GOT3 (cell line): ENCODE measurements at regions not wholly inside any gene's neighbourhood (a gene's known extent, or its start where the extent isn't known, plus 50 kb on each side); places are given as distances from the start of the nearest gene placed in this dataset.

ENCODE experiments used
- DNase-seq: peaks from one replicate; lab custom pipeline; 2025; ENCODE audit warnings: mixed read lengths; lab: John Stamatoyannopoulos, UW

DNA sequence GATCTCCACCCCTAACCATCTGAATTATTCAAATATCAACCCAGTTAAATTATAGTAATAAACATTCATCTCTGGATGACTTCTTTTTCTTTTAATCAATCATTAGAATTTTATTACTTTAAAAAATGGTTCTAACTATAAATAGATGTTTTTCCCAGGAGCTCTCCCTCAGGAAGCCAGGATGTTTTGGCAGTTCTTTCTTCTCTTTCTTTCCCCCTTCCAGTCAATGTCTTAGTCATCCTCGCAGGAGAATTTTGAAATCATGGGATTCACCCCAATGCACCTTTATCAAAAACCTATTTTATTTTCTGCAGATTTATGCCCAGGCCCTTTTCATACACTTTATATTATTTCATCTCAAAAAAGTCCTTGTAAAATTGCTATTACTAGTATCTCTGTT is 711.6 kb downstream of the CDH11 start:
- DNase-seq: no peak

DNA sequence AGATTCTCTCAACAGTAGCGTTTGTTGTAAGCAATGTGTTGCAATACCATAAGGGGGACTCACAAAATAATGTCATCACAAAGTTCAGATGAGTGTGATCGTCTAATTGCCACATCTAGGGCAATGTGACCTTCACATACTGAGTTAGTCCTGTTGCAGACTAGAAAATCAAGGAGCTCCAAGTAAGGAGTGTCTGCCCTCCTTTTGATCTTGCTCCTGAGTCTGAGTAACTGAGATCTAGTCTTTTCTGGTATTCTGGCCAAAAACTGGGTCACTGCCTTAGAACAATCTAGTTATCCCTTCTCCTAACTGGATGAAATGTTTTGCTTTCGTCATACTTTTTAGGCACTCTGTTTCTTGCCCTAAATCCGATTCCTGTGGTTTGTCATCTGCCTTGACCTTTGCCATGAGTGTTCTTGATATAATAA is 712.1 kb downstream of the CDH11 start:
- no peak for DNase-seq

DNA sequence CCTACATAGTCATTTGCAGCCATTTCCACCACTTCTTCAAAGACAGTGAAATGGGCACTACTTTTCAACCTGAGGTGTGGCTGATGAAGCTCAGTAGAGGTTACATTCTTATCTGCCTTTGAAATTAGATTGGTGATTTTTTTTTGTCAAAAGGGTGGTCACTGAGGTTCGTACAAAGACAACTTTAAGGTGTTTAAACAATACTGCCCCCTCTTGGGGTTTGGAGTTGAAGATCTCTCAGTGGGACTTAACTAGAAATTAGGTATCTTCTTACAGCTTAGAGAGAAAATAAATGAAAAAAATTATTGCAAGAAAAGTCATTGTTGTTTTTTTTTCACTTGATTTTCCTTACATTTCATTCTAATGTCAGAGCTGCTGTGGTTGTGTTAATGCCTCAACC is 713.2 kb downstream of the CDH11 start:
- DNase-seq: no peak

DNA sequence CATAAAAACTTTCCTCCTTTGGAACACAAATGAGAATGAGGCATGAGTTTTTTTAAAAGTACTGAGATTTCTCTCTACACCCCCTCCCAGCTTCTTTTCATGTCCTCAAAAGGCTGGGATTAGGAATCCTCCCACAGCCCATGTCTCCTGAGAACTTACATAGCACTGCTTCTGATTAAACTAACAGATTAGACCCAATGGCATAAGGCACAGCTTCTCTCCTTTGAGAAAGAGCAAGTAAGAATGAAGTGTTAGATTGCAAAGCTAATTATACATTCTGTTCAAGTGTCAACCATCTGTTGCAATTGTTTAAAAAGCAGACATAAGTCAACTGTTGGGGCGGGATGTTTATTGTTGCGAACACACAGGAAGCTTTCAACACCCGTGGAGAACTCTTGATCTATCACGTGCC is 715.1 kb downstream of the CDH11 start:
- no peak for DNase-seq

DNA sequence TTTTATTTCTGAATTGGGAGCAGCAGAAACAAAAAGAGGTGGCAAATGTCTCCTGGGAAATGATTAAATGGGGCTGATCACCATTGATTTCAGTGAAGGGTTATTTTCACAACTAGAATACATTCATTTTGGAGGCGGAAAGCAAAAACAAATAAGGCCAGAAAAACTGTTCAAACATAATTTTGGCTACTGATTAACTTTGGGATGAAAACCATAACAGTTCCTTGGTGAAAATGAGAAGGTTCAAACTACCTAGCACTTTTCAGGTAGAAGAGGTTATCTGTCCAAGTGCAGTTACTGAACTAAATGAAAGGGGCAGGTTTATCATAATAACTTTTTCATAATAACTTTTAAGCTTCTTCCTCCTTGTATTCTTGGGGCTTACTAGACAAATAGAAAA is 718.5 kb downstream of the CDH11 start:
- no peak for DNase-seq

DNA sequence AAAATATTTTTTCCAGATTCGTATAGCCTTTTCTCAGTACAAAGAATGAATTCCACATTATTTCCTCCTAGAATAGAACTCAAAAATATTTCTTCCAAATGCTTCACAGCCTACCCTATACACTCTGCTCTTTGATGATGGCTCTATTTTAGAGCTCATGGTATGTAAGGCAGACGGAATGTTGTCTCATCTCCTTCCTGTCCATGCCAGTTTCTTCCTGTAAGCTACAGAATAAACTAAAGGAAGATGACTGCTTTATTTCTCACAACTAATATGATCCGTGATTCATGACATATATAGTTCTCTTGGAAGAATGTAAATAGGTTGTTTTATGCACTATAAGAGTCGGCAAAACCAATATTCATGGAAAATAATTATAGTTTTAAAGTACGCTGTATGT is 723.1 kb downstream of the CDH11 start:
- DNase-seq: no peak

DNA sequence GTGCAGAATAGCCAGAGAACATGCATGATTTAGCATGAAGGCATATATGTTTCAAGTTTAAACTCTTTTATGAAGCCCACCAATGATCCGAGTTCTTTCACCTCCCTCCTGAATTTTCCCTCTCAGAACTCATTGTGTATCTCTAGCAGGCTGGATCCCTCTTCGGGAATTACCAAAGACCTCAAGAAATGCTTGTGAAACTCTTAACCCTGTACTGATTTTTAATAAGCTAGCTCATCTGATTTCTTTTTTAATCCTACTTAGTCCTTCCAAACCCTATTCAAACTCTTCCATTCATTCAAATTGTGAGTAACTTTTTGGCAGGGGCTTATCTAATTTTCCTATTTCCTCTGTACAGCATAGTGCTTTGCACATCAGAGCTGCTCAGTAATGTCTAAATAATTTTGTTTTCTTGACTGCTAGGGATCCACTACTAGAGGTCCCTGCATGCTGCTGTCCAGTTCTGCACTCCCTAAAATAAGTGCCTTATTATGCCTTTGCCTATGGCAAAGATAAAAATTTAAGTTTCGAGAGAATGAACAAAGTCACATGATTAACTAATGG is 723.8 kb downstream of the CDH11 start:
- DNase-seq: no peak

DNA sequence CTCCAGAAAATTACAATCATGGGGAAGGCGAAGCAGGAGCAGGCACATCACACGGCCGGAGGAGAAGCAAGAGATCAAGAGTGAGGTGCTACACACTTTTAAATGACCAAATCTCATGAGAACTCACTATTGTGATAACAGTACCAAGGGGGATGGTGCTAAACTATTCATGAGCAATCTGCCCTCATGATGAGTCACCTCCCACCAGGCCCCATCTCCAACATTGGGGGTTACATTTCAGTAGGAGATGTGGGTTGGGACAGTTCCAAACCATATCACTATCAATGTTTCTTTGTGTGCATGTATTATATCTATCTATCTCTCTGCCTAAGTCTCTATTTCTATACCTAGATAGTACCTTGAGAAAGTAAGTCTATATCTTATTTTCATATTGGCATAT is 724.8 kb downstream of the CDH11 start:
- DNase-seq: no peak

DNA sequence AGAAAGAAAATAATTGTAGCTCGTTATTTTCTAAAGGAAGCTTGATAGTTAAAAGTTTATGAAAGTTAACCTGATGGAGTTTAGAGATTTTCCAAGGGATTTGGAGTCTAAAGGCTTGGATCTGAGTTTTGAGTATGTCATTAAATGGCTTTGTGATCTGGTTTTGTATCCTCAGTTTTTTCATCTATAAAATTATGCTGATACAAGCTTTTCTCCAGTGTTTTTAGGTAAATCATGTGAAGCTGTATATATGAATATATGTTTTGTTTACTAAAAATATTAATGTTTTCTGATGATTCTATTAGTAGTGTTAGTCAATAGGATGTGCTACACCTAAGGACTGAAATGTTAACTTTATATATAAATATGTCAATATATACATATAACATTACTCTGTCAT is 727.8 kb downstream of the CDH11 start:
- DNase-seq: no peak

DNA sequence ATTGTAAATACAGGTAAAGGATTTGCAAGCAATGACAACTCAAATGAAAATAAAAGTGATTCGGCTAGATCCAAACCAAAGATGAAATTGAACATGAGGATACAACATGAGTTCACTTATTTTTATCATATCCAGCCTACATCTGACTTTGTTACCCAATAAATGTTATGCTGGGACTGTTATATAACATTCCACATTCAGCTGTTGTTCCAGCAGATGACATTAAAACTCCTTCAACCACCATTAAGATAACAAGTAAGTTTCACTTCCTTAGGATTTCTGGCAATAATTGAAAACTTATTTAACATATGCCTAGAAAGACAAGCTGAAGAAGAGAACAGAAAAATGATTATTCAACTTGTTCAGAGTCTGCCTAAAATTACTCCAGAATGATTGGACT is 729.4 kb downstream of the CDH11 start:
- no peak for DNase-seq

DNA sequence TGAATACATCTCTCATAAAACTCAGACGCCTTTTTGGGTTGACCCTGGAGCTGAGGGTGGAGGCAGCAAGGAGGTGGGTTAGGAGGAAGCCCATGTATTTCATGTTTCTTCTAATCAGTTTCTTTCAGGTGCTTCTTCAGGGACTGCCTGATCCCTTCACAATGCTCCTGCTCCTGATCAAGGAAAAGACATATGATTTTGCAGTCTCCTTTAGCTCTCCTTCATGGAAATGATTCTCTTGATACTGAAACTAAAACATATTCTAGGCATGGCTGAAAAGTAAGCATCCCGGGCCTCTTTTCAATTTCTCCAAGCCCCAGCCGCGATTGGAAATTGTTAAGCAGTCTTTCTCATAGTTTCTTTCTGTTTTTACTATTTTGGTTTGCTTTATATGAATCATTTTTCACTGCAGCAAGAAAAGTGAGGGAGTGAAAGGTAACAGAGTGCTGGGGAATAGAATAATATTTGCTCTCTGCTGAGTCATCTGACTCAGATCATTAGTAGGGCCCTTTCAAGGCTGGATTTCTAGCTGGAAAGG is 730.7 kb downstream of the CDH11 start:
- DNase-seq: no peak

DNA sequence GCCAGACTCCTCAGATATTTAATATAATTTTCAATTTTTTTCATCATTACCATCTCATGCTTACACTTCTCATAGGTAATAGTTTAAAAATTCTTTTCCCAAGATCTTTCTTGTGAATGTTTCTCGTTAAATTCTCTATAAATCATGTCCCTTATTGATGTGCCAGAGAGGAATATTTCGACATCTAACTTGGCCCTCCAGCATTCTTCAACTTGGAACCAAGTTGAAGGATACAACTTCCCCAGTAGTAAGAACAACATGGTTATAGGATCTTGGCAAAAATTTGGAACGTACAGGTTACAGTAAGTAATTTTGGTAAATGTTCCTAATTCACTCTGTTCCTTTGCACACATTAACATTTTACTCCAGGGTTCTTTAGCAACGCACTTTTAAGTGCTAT is 731.8 kb downstream of the CDH11 start:
- DNase-seq: no peak

DNA sequence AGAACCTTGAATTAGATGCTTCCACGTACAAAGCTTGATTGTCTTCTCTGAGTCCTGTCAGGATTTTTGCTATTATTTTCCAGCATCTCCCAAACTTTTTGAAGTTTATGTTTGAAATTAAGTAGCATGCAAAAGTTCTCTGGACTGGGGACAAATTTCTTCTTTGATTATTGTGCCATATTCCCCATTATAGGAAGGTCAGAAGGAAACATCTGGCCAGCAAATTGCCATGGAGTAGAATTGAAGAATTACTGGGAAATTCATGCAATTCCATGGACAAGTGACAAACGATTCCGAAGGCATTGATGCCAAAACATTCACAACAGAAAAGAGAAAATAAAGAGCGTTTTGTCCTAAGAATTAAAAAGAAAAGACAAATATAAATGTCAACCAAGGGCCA is 737.2 kb downstream of the CDH11 start:
- DNase-seq: no peak

DNA sequence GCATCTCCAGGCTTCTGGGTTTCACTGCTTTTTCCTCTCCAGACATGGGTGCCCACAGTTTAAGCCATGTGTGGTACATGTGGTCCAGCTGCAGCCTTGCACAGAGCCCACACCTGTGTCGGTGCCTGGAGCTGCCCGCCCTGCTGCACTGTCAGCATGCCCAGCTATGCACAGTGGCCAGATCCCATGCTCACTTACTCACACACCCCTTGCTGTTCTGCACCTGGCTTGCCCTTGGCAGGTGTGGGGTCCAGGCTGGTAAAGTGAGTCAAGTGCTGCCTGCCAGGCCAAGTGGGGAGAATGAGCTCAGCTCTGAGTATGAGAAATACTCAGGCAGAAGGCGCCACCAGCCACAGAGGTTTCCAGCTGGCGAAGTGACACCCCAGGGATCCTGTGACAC is 739.9 kb downstream of the CDH11 start:
- DNase-seq: no peak

DNA sequence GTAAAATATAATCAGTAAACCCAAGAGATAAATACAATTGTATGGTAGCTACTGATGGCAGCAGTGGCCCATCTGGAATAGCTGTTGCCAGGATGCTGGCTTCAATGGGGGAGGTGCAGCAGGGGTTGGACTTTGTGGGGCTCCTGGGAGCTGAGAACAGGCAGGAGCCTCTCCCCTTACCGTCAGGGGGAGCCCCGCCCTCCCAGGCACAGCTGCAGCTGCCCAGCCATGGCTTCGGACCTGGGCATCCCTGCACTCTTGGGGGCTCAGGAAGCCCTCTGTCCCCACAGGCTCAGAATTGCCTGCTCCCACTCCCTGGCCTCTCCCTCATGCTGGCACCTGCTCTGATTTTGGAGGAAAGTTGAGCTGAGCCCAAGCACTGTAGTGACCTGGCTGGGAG is 741.1 kb downstream of the CDH11 start:
- no peak for DNase-seq

DNA sequence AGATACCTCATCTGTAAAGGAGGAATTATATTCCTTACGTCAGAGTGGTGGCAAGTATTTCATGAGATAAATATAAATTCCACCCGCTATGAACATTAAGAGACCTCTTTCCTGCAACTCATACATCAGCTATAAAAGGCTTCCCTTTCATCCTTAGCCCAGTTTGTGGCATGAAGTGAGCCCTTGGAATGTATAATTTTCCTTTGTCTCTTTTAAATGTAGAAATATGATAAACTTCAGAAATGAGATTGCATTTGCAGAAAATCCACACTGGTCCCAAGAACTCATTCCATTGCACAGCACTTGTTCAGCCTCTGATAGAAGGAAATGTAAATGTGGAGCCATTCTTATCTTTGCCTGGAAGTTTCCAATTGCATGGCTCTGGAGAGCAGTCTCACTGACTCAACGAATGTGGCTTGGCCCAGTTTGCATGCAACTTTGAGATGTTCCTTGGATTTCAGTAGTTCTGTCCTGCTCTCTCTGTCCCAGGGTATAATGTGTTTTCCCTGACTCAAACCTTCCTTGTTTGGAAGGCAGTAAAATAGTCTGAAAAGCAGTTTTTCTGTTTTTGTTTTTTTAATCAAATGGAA is 746.4 kb downstream of the CDH11 start:
- DNase-seq: no peak

DNA sequence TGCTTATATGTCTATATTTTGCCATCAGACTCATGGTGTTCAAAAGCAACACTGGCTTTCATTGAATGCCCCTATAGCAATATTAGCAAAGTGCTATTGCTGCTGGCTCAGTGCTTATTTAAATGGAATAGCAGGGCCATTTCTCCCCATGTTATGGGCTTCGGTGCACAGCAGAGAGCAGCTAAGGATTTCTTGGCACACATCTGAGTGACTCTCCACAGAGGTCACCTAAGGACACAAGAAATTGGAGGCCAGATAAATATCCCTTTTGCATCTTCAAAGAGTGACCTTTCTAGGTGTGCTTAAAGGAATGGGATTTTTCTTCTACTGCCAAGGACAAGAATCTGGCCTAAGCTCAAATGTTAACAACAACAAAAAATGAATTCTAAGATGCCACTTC is 751.8 kb downstream of the CDH11 start:
- no peak for DNase-seq

DNA sequence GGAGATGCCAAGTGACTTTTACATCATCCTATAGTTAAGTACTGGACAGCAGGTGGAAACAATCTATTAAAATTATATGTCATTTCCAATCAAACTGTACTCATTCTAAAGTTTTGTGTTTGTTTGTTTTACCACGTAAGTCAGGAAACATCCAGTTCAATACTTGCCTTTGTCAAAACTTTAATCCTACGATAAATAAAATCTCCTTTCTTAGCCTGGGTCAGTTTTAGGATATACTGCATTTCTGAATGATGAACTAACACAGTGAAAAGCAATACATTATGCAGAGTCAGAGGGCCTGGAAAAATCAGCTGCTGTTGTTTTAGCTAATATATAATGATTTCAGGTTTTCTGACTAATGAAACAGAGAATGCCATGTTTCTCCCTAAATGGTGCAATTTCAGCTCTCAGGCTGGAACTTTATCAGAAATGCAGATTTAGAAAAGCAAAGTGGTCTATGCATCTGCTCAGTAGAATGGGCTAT is 756.4 kb downstream of the CDH11 start:
- DNase-seq: no peak

DNA sequence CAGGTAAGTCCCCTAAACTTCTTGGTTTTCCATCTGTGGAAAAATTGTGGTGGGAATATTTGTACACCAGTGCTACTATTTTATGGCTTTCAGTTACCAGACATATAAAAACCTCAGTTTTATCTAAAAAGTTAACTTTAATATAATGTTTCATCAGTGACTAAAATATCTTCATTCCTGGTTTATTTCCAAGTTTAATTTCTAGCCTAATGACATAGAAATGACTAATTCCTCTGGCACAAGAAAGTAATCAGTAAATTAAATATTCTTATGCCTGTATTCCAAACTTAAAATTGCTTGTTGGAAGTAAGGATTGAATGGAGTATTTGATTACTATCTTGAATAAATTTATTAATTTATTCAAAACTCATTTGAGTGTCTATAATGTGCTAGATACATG is 757.0 kb downstream of the CDH11 start:
- no peak for DNase-seq

DNA sequence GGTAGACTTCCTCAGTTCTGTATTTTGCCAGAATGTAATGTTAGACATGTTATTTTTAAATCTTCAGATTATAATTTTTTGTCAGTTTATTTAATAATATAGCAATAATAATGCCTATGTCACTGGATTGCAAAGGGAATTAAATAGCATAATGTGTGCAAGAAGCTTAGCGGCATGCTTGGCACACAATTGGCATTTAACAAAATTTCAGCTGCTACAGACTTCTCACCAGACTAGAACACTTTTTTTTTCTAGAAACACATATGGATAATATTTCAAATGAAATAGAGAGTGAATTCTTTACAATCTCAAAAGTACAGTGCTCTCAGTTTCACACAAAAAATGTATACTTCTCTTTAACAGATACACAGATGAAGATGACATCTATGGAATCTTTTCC is 757.4 kb downstream of the CDH11 start:
- no peak for DNase-seq

DNA sequence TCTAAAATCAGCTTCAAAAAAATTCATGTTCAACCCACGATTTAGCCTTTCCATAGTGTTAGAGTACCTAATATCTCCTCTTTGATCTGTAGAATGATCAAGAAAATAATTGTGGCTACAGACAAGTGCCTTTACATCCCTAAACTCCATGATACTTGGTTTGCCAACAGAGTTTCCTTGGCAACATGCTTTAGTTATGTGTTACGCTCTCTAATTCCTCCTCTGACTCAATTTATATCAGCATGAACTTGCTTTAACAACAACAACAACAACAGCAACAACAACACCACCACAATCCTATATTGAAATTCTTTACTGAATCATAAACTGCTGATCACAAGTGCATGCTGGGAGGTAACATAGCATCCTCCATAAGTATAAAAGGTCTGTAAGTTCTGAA is 757.8 kb downstream of the CDH11 start:
- no peak for DNase-seq

DNA sequence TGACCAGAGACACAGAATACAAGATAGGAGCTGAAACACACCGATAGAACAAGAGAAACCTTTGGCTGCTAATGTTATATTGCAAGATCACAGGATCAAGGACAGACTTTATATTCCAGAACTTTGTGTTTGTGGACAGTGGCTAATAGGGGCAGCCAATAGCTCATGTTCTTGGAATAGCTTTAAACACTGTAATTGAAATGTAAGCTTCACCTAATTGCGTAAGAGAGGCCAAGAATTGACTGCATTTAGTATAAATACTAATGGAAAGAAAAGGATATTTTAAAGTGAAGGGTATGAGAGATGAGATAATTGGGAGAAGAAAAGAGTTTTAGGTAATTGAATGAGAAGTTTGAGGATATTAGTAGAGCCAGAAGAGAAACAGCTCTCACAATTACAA is 758.8 kb downstream of the CDH11 start:
- no peak for DNase-seq

DNA sequence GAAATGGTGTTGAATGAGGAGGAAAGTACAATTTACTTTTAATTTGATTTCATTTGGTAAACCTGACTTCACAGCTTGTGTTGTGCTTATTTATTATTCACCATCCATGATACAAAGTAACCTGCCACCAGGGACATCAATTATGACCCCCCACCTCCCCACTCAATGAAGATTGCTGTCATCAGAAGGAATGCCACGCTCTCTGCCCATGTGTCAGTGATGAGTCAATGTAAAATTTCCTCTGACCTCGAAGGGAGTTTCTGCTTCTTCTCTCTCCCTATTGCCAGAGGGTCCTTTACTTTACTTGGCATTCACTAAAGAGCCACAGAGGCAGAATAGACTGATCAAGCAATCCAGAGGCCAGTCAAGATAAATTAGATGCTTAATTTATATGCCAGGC is 759.7 kb downstream of the CDH11 start:
- DNase-seq: no peak

DNA sequence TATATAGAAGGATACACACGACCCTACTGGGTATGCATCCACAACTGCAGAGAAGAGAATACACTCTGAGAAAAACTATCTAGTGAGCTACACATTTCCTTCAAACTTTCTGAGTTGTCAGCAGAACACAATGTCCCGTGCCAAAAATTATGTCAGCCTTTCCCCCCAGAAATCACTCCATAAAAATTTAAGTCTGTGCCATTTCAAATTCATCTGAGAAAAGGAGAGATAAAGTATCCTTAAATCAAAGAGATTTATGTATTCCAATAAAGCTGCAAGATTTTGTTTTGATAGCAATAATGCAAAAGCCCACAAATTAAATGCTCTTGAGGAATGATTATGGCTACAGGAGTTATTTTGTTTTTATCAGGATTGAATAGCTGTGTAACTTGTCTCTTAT is 760.1 kb downstream of the CDH11 start:
- no peak for DNase-seq
